HG02938 (cell line): ENCODE measurements at regions not wholly inside any gene's neighbourhood (a gene's known extent, or its start where the extent isn't known, plus 50 kb on each side); places are given as distances from the start of the nearest gene placed in this dataset.

ENCODE experiments used
- ATAC-seq: cut with Tn5 transposase; IDR thresholded peaks from one replicate; pipeline ENCODE4 v1.9.1; 2021; ENCODE audit warnings: mild to moderate bottlenecking, moderate library complexity; ENCODE audit not compliant: unreplicated experiment

DNA sequence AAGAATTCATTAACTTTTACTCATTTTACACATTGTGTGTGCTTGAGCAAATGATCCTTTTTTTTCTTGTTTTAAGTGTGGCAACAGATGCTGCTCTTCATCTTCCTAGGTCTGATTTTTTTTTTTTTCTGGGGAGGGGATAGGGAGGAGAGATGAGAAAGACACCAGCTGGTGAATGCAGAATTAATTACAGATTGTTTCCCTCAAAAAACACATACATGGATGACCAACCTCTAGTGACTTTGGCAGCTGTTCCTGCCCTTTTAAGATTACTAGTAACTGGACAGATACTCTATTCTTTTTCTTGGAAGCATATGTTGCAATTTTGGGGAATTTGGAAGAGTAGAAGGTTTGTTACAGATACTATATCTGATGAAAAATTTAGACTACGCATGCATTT lies 103.6 kb upstream of the MYO16 start:
- ATAC-seq: no peak

DNA sequence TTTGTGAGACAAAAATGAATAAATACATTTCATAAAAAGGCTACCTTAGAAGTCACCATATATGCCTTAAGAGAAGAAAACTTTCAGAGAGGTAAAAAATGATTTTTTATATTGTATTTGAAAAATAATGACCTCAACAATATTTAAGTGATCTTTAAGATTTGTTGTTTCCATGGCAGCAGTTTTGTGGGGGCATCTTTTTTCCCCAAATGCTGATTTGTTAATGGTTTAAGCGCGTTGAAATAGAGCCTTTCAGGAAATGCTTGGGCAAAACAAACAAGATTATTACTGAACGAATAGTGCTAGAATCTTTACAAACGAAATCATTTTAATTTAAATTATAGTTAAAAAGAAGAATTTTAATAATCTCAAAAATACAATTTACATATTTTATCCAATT lies 103.1 kb upstream of the MYO16 start:
- ATAC-seq: no peak

- ATAC-seq: no peak
Observed at GRCh38 chr13:108527844-108528243, 101.6 kb upstream of the MYO16 start.

GRCh38 chr13:108528303-108528702 lies 101.1 kb upstream of the MYO16 start:
- no peak for ATAC-seq

DNA sequence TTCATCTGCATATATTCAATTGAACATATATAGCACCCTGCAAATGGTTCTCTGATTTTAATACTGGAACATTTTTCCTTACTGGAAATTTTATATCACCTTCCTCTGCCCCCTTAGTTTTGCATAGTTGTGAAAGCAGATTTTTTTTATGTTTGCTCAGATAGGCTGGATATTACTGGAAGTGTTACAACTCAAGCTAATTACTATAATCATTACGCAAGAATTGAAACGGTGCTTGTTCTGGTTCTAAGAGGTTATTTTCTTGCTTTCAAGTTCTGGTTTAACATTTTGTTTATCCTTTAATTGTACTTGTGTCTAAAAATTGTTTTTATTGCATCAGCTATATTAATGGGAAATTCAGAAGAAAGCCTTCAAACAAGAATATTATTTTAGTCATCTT lies 95.6 kb upstream of the MYO16 start:
- ATAC-seq: no peak

DNA sequence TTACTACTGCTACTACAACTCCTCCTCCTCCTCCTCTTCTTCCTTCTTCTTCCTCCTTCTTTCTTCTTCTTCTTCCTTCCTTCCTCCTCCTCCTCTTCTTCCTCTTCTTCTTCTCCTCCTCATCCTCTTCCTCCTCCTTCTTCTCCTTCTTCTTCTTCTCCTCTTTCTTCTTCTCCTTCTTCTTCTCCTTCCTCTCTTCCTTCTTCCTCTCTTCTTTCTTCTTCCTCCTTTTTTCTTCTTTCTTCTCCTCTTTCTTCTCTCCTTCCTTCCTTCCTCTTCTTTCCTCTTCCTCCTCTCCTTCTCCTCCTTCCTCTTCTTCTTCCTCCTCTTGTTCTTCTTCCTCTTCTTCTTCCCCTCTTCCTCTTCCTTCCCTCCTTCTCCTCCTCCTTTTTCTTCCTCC lies 94.7 kb upstream of the MYO16 start:
- no peak for ATAC-seq

- no peak for ATAC-seq
Observed at GRCh38 chr13:108549934-108550333, 79.5 kb upstream of the MYO16 start.

GRCh38 chr13:108551674-108552073 lies 77.7 kb upstream of the MYO16 start:
- no peak for ATAC-seq

GRCh38 chr13:108558489-108558888 lies 70.9 kb upstream of the MYO16 start:
- ATAC-seq: no peak

GRCh38 chr13:108560093-108560492 lies 69.3 kb upstream of the MYO16 start:
- no peak for ATAC-seq

GRCh38 chr13:108561149-108561548 lies 68.3 kb upstream of the MYO16 start:
- ATAC-seq: no peak

- ATAC-seq: no peak
Observed at GRCh38 chr13:108566413-108567170, 62.8 kb upstream of the MYO16 start.

DNA sequence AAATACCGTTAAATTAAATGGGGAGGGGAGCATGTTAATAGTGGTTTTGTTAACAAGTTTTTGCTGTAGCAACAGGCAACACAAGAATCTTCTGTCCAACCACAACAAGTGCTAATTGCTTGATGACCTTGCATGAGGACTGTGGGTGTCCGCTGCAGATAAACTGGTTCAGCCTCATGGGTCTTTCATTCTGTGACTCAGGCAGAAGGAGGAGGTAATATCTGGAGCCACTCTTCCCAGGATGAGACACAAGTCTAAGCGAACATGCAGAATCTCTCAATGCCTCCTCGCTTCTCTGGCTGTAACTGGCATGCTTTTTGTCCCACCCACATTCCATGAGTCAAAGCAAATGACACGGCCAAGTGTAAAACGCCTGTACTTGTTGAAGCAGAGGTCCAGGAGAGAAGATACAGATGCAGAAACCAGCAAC lies 56.6 kb upstream of the MYO16 start:
- no peak for ATAC-seq

DNA sequence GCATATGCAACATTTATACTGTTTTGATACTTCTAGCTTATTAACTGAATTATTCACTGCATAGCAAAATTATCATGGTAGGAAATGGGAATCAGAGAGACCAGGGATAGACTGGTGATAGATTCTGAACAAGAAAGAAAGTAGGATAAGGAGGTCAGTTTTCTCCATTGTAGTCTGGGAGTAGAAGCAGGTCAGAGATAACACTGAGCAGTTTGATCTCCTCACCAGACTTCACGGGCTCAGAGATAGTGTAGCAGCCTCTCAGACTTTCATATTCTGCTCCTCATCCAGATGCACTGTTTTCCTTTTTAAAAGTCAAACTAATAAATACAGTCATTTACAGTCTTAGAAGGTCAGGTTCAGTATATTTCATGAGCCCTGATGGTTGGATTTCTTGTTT lies 56.0 kb upstream of the MYO16 start:
- no peak for ATAC-seq

- no peak for ATAC-seq
Observed at GRCh38 chr13:108574856-108575255, 54.6 kb upstream of the MYO16 start.

GRCh38 chr13:108575430-108575829 lies 54.0 kb upstream of the MYO16 start:
- no peak for ATAC-seq
